ENCODE measurements at regions not wholly inside any gene's neighbourhood (a gene's known extent, or its start where the extent isn't known, plus 50 kb on each side); places are given as distances from the start of the nearest gene placed in this dataset.

DNA sequence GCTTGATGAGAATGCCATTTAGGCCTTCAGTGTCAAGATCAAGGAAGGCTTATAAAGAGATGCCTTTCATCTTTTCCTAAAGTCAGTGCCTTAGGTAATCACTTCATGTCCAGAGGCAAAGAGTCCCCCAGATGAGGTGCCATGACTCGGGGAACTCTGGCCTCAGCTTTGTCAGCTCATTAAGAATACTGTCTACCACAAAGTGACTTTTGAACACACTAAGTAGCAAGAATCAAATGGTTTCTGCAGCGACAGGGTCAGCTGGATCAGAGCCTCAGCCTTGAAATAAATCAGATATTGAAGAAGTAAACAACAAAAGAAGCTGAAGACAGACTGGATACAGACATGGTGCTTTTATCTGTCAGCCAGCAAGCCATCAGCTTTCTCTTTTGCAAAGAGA, 120.1 kb upstream of the SLC39A10 start:
- peak overlapping the region; percentile 49 for H2AFZ ChIP-seq (ENCODE audit: insufficient read depth, low read depth, low read length, poor library complexity, severe bottlenecking)
- peaks cover 0 to 3% (median 0%) of the 10 kb centered on the region in 7 donors for H3K9me3 Mint-ChIP-seq

GRCh38 chr2:195535911-195536522, 121.0 kb upstream of the SLC39A10 start:
- peak; percentile 77 to 89 (median 85) for DNase-seq
- peaks cover 66% of the 10 kb centered on the region for H3K4me1 Mint-ChIP-seq
- H3K4me3 ChIP-seq (replicated peaks in 1 of 3; ENCODE audit: low read depth in 2 of 3, low read length in 3 of 3): peak overlapping the region in 1 of 3 experiments; percentile 51
- H4K20me1 ChIP-seq (ENCODE audit: insufficient read depth, low read length): no peaks in the 10 kb centered on the region
- peaks cover 0 to 3% (median 0%) of the 10 kb centered on the region in 7 donors for H3K9me3 Mint-ChIP-seq
- peaks cover 0 to 2% of the 10 kb centered on the region in 2 donors for H3K36me3 Mint-ChIP-seq
- H3K4me2 ChIP-seq (replicated peaks; ENCODE audit: extremely low read depth, low read length, poor library complexity, severe bottlenecking): peak overlapping the region; percentile 50
- no peaks in the 10 kb centered on the region for H3K9me3 ChIP-seq (replicated peaks in 1 of 2; ENCODE audit: control insufficient read depth in 1 of 2, insufficient read depth in 1 of 2, low read length in 2 of 2)
- no peaks in the 10 kb centered on the region for H3K27me3 ChIP-seq (ENCODE audit: control insufficient read depth in 2 of 2, insufficient read depth in 2 of 2, low read length in 2 of 2)
- H3K4me1 ChIP-seq (ENCODE audit: control insufficient read depth in 1 of 2, insufficient read depth in 2 of 2, low read length in 2 of 2): peaks cover 55 to 72% of the 10 kb centered on the region in 2 donors
- intact Hi-C loops (cut with micrococcal nuclease): no loop called here
- H3K79me2 ChIP-seq (ENCODE audit: insufficient read depth, low read length): no peaks in the 10 kb centered on the region
- H3K9ac ChIP-seq (ENCODE audit: insufficient read depth, low read length, poor library complexity, severe bottlenecking): no peak overlapping the region
- no peaks in the 10 kb centered on the region for H3K27me3 Mint-ChIP-seq (ENCODE audit: low read depth in 3 of 3)
- peak overlapping the region in 1 of 2 donors; percentile 35 for H3K4me3 Mint-ChIP-seq
- H3K36me3 ChIP-seq (replicated peaks in 1 of 2; ENCODE audit: control insufficient read depth in 1 of 2, insufficient read depth in 2 of 2, low read length in 2 of 2): no peaks in the 10 kb centered on the region
- H3K27ac ChIP-seq (ENCODE audit: low read depth in 1 of 2, low read length in 2 of 2): peak overlapping the region; percentile 8 to 90
- TF ChIP-seq CTCF (IDR thresholded peaks at IDR 0.05): no peak
- H3K27ac Mint-ChIP-seq: peak overlapping the region; percentile 71 to 96 (median 92)
- peak overlapping the region; percentile 12 for H2AFZ ChIP-seq (ENCODE audit: insufficient read depth, low read depth, low read length, poor library complexity, severe bottlenecking)
- 0% methylated on average over 2 of the region's 7 CpGs for WGBS (ENCODE audit: insufficient coverage)

More for the DNA sequence above, 120.1 kb upstream of the SLC39A10 start:
- Mint-ChIP-seq H3K36me3 (peaks cover 0 to 2% of the 10 kb centered on the region in 2 donors), H3K27me3 (ENCODE audit: low read depth in 3 of 3) (no peaks in the 10 kb centered on the region), H3K27ac (peak overlapping the region; percentile 71 to 95 (median 92)), H3K4me1 (peaks cover 66% of the 10 kb centered on the region), H3K4me3 (peak overlapping the region in 1 of 2 donors; percentile 35)
- Histone ChIP-seq H3K27me3 (ENCODE audit: control insufficient read depth in 2 of 2, insufficient read depth in 2 of 2, low read length in 2 of 2) (no peaks in the 10 kb centered on the region), H3K4me2 (replicated peaks; ENCODE audit: extremely low read depth, low read length, poor library complexity, severe bottlenecking) (peak overlapping the region; percentile 50), H3K4me1 (ENCODE audit: control insufficient read depth in 1 of 2, insufficient read depth in 2 of 2, low read length in 2 of 2) (peaks cover 55 to 72% of the 10 kb centered on the region in 2 donors), H3K27ac (ENCODE audit: low read depth in 1 of 2, low read length in 2 of 2) (peak overlapping the region; percentile 64 to 90), H3K79me2 (ENCODE audit: insufficient read depth, low read length) (no peaks in the 10 kb centered on the region), H3K4me3 (replicated peaks in 1 of 3; ENCODE audit: low read depth in 2 of 3, low read length in 3 of 3) (peak overlapping the region in 1 of 3 experiments; percentile 51), H3K9me3 (replicated peaks in 1 of 2; ENCODE audit: control insufficient read depth in 1 of 2, insufficient read depth in 1 of 2, low read length in 2 of 2) (no peaks in the 10 kb centered on the region), H3K9ac (ENCODE audit: insufficient read depth, low read length, poor library complexity, severe bottlenecking) (no peak overlapping the region), H4K20me1 (ENCODE audit: insufficient read depth, low read length) (no peaks in the 10 kb centered on the region), H3K36me3 (replicated peaks in 1 of 2; ENCODE audit: control insufficient read depth in 1 of 2, insufficient read depth in 2 of 2, low read length in 2 of 2) (no peaks in the 10 kb centered on the region)
- 17% methylated on average over 1 of the region's 2 CpGs for WGBS (ENCODE audit: insufficient coverage)
- intact Hi-C loops (cut with micrococcal nuclease): no loop called here
- no peak for TF ChIP-seq CTCF (IDR thresholded peaks at IDR 0.05)
- DNase-seq: no peak

Data from CD14-positive monocyte (primary cell).